Esophagus squamous epithelium (tissue), 5 donors: ENCODE measurements at regions not wholly inside any gene's neighbourhood (a gene's known extent, or its start where the extent isn't known, plus 50 kb on each side); places are given as distances from the start of the nearest gene placed in this dataset.

ENCODE experiments used
- DNase-seq: peaks from one replicate; lab custom pipeline; 2025; lab: John Stamatoyannopoulos, UW
- H3K27ac ChIP-seq, 4 donors: fragments of 200-600 bp; sonication (generic); one replicate each; pipeline ENCODE4 v1.5.1; 2016 to 2019; ENCODE audit warnings: mild to moderate bottlenecking in 1 of 4
- H3K27me3 ChIP-seq, 4 donors: fragments of 200-600 bp; sonication (generic); 1 replicate in 3 of 4; 2 replicates in 1 of 4; pipeline versions ENCODE4 v1.5.1 to v1.6.0; 2017 to 2021; ENCODE audit warnings: antibody characterized with exemption in 1 of 4
- H3K36me3 ChIP-seq, 3 donors: fragments of 200-600 bp; sonication (generic); one replicate each; pipeline ENCODE4 v1.5.1; 2016 to 2019
- H3K4me1 ChIP-seq, 3 donors: fragments of 200-600 bp; sonication (generic); one replicate each; pipeline ENCODE4 v1.5.1; 2017 to 2019
- H3K4me3 ChIP-seq, 4 donors: fragments of 200-600 bp; sonication (generic); 1 replicate in 3 of 4; 2 replicates in 1 of 4; pipeline ENCODE4 v1.5.1; 2016 to 2019; ENCODE audit warnings: mild to moderate bottlenecking in 2 of 4, moderate library complexity in 1 of 4
- H3K9me3 ChIP-seq, 3 donors: fragments of 200-600 bp; sonication (generic); one replicate each; pipeline ENCODE4 v1.5.1; 2016 to 2019
- POLR2A ChIP-seq, 4 donors: fragments of 450-650 bp; IDR thresholded peaks; one replicate each; pipeline ENCODE4 v1.6.1; 2017; ENCODE audit warnings: antibody characterized with exemption in 4 of 4, mild to moderate bottlenecking in 4 of 4, moderate library complexity in 3 of 4
- WGBS, 2 donors: methylation state at CpG; one replicate each; pipeline ENCODE4 v1.1.5; 2018; 5-methylcytosine and 5-hydroxymethylcytosine counted together
- intact Hi-C: fragments of 100-400 bp; cut with DNase I; formaldehyde crosslinking; loops from one replicate; pipeline ENCODE4 v1.15.0; 2022
- TF ChIP-seq, protein P1 (sequence below), 6 experiments: fragments of 450-650 bp in 4 of 6; fragments of 200-600 bp in 2 of 6; sonication (generic) in 2 of 6; IDR thresholded peaks; one replicate each; pipeline ENCODE4 v1.5.1; 2016 to 2019; ENCODE audit warnings: antibody characterized with exemption in 6 of 6, mild to moderate bottlenecking in 4 of 6, moderate library complexity in 4 of 6
- donor health status: DM: yes; HTN: yes; CAD: no.

DNA sequence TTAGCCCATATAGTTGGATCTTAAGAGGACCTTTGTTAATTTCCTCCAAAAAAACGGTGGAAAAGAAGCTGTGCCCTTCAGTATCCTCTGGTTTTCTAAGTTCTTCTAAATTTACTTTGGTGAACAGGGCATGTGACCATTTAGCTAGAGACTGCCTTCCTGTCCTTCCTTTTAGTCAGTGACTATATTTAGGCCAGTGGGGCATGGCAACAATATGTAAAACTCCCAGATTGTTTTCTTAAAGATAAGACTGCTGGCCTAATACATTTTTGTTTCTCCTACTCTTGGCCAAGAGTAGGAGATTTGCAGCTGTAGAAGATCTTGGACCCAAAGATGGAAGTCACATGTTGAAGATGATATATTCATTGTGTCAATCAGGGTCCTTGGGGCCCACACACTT, 325.1 kb upstream of the DCN start:
- H3K4me1 ChIP-seq, result no peaks in the 10 kb centered on the region
- no peak overlapping the region for H3K4me3 ChIP-seq
- no peaks in the 10 kb centered on the region for H3K9me3 ChIP-seq
- no peaks in the 10 kb centered on the region for H3K36me3 ChIP-seq
- WGBS, 2 donors, result 50 to 54% methylated on average over 1 of the region's 1 CpG
- intact Hi-C loops, result no loop called here
- DNase-seq, result no peak
- TF ChIP-seq, protein P1, sequence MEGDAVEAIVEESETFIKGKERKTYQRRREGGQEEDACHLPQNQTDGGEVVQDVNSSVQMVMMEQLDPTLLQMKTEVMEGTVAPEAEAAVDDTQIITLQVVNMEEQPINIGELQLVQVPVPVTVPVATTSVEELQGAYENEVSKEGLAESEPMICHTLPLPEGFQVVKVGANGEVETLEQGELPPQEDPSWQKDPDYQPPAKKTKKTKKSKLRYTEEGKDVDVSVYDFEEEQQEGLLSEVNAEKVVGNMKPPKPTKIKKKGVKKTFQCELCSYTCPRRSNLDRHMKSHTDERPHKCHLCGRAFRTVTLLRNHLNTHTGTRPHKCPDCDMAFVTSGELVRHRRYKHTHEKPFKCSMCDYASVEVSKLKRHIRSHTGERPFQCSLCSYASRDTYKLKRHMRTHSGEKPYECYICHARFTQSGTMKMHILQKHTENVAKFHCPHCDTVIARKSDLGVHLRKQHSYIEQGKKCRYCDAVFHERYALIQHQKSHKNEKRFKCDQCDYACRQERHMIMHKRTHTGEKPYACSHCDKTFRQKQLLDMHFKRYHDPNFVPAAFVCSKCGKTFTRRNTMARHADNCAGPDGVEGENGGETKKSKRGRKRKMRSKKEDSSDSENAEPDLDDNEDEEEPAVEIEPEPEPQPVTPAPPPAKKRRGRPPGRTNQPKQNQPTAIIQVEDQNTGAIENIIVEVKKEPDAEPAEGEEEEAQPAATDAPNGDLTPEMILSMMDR (IDR thresholded peaks at IDR 0.05), result no peak
- no peak for TF ChIP-seq POLR2A (IDR thresholded peaks at IDR 0.05)
- no peaks in the 10 kb centered on the region for H3K27me3 ChIP-seq
- H3K27ac ChIP-seq, result no peak overlapping the region

DNA sequence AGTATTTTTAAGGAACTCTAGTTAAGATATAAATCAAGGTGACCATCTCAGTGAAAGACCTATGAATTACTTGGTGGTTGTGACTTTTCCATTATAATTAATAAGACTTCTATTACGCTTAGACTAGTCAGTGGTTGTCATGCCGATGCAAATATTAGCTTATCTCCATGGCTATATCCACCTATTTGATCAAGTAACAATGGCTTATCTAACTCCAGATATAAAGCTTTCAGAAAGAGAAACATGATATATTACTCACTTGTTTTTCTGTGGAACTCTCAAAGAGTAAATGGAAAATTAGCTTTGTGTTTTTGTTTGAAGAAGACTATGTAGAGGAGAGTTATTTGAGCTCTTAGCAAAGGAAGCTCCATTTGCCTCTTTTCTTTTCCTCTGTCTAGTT, 323.8 kb upstream of the DCN start:
- TF ChIP-seq POLR2A (IDR thresholded peaks at IDR 0.05), result no peak
- TF ChIP-seq, protein P1 (IDR thresholded peaks at IDR 0.05), result no peak
- intact Hi-C loops, result no loop called here
- Histone ChIP-seq H3K27me3 (no peaks in the 10 kb centered on the region), H3K4me3 (no peak overlapping the region), H3K27ac (no peak overlapping the region), H3K4me1 (no peaks in the 10 kb centered on the region), H3K9me3 (no peaks in the 10 kb centered on the region), H3K36me3 (no peaks in the 10 kb centered on the region)
- no peak for DNase-seq
- 78 to 79% methylated on average over 2 of the region's 2 CpGs for WGBS, 2 donors

DNA sequence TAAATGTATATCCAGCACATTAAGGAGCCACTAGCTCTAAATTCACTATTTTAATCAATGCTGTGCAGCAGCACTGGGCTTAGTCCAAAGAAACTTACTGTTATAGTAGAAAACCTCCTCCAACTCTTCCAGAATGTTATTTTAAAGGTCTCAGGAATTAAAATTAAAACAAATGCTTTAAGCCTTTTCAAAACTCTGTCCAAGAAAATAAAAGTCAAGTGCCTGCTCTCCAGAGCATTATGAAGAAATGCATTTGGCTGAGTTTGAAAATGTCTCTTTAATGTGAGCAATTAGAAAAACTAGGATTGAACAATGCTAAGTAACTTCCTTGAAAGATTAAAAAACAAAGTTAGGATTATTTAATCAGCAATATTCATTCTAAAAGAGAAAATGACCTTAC, 322.4 kb upstream of the DCN start:
- no peak for DNase-seq
- no peak for TF ChIP-seq POLR2A (IDR thresholded peaks at IDR 0.05)
- TF ChIP-seq, protein P1 (IDR thresholded peaks at IDR 0.05), result no peak
- H3K4me3 ChIP-seq, result no peak overlapping the region
- intact Hi-C loops, result no loop called here
- H3K36me3 ChIP-seq, result no peaks in the 10 kb centered on the region
- no peaks in the 10 kb centered on the region for H3K9me3 ChIP-seq
- H3K27me3 ChIP-seq, result no peaks in the 10 kb centered on the region
- H3K4me1 ChIP-seq, result no peaks in the 10 kb centered on the region
- H3K27ac ChIP-seq, result no peak overlapping the region

GRCh38 chr12:91502208-91502607, 319.6 kb upstream of the DCN start:
- no peaks in the 10 kb centered on the region for H3K4me1 ChIP-seq

DNA sequence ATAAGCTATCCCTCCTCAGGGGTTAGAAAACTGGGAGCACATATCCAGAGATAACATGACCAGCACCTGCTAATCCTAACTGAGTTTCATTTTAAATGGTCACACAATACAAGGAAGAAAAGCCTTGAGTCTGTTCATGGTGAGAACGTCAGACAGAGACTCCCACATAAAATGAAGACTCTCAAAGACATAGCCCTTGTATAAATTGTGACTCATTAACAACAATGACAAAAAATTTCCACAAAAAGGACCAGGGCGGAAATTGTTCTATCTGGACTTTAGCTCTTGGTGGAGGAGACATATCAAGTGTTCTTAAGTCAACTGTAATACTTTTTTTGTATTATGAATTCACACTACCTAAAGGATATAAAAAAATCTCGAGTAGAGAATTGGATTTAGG, 313.7 kb upstream of the DCN start:
- H3K4me1 ChIP-seq, result no peaks in the 10 kb centered on the region
- intact Hi-C loops, result no loop called here

More at GRCh38 chr12:91502208-91502607, 319.6 kb upstream of the DCN start:
- H3K4me3 ChIP-seq, result no peak overlapping the region
- H3K36me3 ChIP-seq, result no peaks in the 10 kb centered on the region
- H3K27me3 ChIP-seq, result no peaks in the 10 kb centered on the region
- intact Hi-C loops, result no loop called here
- H3K27ac ChIP-seq, result no peak overlapping the region
- DNase-seq, result no peak
- H3K9me3 ChIP-seq, result no peaks in the 10 kb centered on the region
- 75 to 83% methylated on average over 4 of the region's 4 CpGs for WGBS, 2 donors
- TF ChIP-seq, protein P1 (IDR thresholded peaks at IDR 0.05), result no peak
- no peak for TF ChIP-seq POLR2A (IDR thresholded peaks at IDR 0.05)

More for the DNA sequence above, 313.7 kb upstream of the DCN start:
- H3K9me3 ChIP-seq, result no peaks in the 10 kb centered on the region
- H3K27me3 ChIP-seq, result no peaks in the 10 kb centered on the region
- H3K4me3 ChIP-seq, result no peak overlapping the region
- no peaks in the 10 kb centered on the region for H3K36me3 ChIP-seq
- TF ChIP-seq, protein P1 (IDR thresholded peaks at IDR 0.05), result no peak
- no peak for TF ChIP-seq POLR2A (IDR thresholded peaks at IDR 0.05)
- H3K27ac ChIP-seq, result no peak overlapping the region
- 60 to 68% methylated on average over 3 of the region's 3 CpGs for WGBS, 2 donors
- no peak for DNase-seq
